ENCODE measurements at regions not wholly inside any gene's neighbourhood (a gene's known extent, or its start where the extent isn't known, plus 50 kb on each side); places are given as distances from the start of the nearest gene placed in this dataset.

- no peak for ATAC-seq
- no peak for DNase-seq
These were observed 120.2 kb upstream of the PFN2 start for GRCh38 chr3:150090877-150091276.

DNA sequence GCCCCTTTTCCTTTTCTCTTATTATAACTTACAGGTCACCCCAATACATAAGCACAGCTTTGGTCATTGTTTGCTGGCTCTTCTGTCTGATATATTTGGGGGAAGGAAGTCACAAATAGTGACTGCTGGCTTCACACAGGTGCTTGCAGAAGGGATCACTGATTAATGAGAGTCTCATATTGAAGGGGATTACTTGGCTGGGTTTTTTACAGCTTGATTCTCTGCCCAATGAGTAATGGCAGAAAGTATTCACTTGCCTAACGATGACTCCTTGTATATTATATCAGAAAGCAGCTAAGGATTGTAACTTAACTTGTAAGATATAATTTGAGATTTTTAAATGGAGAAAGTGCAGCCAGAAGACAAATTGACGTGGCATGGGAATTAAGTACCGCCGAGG lies 119.3 kb upstream of the PFN2 start:
- no peak for DNase-seq
- ATAC-seq = no peak

GRCh38 chr3:150084128-150084527 lies 113.4 kb upstream of the PFN2 start:
- DNase-seq = no peak
- no peak for ATAC-seq

GRCh38 chr3:150083655-150084042 lies 113.0 kb upstream of the PFN2 start:
- no peak for ATAC-seq
- no peak for DNase-seq

- DNase-seq (no peak), ATAC-seq (no peak)
These were observed 112.4 kb upstream of the PFN2 start for GRCh38 chr3:150082898-150083654.

- ATAC-seq (no peak), DNase-seq (no peak)
These were observed 110.4 kb upstream of the PFN2 start for GRCh38 chr3:150081084-150081483.

DNA sequence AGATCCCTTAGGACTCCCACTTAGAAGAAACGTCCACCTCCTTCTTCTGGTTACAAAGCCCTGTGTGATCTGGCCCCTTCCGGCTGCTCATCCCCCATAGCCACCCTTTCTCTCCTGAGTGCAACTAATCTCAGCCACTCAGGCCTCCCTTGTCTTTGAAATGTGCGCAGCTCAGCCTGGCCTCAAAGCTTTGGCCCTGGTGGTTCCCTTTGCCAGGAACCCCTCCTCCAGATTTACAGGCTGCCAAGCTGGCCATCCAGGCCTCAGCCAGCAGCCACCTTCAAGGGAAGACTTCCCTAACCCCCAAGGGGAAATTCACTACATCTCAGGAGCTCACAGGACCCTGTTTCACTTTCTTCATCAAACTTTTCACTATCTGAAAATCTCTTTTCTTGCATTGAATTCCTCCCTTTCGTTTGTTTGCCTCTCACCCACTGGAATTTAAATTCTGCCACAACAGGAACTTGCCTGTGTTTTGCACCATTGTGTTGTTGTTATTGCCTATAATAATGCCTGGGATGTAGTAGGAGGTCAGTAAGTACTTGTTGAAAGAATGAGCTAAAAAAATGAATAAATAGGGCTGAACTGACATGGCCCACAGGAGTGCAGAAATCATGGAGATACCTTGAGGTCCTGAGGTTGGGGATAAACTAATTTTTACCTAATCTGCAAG lies 109.5 kb upstream of the PFN2 start:
- ATAC-seq (no peak), DNase-seq (no peak)

- ATAC-seq = no peak
- DNase-seq = no peak
These were observed 108.5 kb upstream of the PFN2 start for GRCh38 chr3:150079029-150079739.

- ATAC-seq (no peak), DNase-seq (no peak)
These were observed 107.0 kb upstream of the PFN2 start for GRCh38 chr3:150077581-150078247.

DNA sequence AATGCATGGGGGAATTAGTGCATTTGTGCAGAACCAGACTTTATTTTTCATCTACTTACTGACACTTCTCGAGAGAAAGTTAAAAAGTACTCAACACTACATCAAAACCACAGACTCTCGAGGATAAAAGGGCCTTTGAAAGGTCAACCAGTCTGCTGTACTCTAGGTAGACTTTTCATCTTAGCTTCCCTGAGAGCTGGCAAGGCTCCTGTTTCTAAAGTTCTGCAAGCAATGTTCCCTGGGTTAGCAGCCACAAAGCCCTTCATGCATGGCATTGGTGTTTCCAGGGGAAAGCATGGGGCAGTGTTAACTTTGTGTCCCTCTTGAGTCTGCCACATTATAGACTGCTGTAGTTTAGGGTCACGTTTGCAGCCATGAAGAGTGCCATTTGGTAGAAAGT lies 106.4 kb upstream of the PFN2 start:
- ATAC-seq (no peak), DNase-seq (no peak)

DNA sequence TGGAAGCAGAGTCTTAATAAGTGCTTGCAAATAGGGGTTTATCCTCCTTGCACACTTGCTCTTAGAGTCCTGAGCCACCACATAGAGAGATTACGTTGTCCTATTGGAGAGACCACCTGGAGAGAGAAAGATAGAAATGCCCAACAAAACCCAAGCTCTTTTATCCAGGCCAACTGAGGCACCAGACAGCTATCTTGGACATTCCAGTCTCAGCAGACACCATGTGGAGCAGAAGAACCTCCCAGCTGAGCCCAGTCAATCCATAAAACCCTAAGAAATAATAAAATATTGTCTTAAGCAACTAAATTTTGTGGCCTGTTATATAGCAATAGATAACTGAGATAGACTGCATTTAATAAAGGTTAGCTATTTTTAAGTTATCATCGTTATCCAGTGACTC lies 105.7 kb upstream of the PFN2 start:
- no peak for DNase-seq

GRCh38 chr3:150075417-150075865 lies 104.7 kb upstream of the PFN2 start:
- ATAC-seq (no peak), DNase-seq (no peak)

More for the DNA sequence above, 105.7 kb upstream of the PFN2 start:
- ATAC-seq = no peak

GRCh38 chr3:150074697-150075416 lies 104.2 kb upstream of the PFN2 start:
- DNase-seq = no peak
- ATAC-seq = no peak

DNA sequence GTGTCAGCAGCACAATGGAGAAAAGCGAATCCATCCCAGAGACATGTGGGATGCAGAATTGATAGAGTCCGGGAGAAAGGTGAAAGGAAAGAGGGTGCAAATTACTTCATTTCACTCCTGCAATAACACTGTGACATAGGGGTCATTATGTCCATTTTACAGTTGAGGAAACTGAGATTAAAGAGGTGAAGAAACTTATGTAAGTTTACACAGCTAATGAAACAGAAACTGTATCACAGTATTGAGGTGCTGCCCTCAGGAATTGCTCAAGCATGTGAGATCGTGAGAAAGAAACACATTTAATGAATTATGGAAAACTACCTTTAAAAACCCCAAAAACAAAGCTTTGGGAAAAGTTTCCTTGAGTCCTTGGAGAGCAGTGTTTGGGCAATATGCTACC lies 103.6 kb upstream of the PFN2 start:
- DNase-seq (no peak), ATAC-seq (no peak)

- ATAC-seq (no peak), DNase-seq (no peak)
These were observed 102.8 kb upstream of the PFN2 start for GRCh38 chr3:150073513-150073912.

GRCh38 chr3:150073031-150073430 lies 102.3 kb upstream of the PFN2 start:
- no peak for ATAC-seq

GRCh38 chr3:150072576-150072975 lies 101.9 kb upstream of the PFN2 start:
- DNase-seq (no peak), ATAC-seq (no peak)

More at GRCh38 chr3:150073031-150073430, 102.3 kb upstream of the PFN2 start:
- DNase-seq = no peak

GRCh38 chr3:150070271-150070670 lies 99.6 kb upstream of the PFN2 start:
- ATAC-seq = no peak

DNA sequence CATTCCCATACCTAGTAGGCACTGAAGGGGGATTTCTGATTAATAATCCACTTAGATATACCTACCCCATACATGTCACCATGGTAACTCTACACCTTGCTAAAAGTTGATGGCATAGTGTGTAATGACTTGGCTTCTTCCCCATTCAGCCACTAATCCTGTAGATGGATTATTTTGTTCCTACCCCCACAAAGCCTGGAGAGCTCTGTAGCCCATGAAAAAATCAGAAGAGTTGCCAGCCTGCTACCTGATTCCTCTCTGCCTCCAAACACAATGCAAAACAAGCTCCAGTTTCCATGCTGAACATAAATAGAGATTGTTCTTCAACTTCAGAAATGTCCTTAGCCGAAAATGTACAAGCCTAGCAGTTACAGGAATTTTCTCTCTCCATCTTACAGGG lies 98.9 kb upstream of the PFN2 start:
- DNase-seq = no peak
- ATAC-seq = no peak

More at GRCh38 chr3:150070271-150070670, 99.6 kb upstream of the PFN2 start:
- DNase-seq = no peak

- DNase-seq = no peak
- ATAC-seq = no peak
These were observed 98.4 kb upstream of the PFN2 start for GRCh38 chr3:150069154-150069527.

DNA sequence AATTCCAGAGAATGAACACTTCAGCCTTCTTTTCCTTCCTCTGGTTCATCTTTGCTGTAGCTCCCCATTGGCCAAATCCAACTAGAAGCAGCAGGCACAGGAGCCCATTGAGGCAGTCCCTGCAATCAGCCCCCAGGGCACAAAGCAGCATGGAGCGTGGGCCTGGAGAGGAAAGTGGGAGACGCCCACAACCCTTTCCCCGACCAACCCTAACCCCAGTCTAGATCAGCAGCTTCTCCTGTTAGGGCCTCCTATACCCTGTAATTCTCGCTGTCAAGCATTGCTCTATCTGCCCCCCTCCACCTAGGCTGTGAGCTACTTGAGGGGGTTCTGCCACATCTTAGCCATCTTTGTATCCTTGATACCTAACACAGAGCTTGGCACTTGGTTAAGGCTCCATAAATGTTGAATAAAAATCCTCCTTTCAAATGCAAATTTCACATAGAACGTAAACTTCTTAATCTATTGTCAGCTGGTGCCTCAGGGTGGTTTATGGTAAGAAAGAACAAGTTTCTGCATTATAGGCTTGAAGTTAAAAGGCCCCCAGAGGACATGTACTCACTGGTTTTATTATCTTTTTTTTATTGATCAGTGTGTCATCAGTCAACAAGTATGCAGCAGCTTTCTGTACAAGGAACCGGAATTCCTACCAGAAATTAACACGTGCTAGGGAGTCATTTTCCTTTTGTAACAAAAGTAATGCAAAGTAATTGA lies 97.9 kb upstream of the PFN2 start:
- ATAC-seq = no peak
- DNase-seq = no peak
